Endodermal cell (in vitro differentiated cells): ENCODE measurements at regions not wholly inside any gene's neighbourhood (a gene's known extent, or its start where the extent isn't known, plus 50 kb on each side); places are given as distances from the start of the nearest gene placed in this dataset.

Experiments
- DNase-seq: peaks from one replicate; pipeline ENCODE4 v3.0.0-alpha.2; 2017
- H3K27ac ChIP-seq: 2 replicates; pipeline ENCODE4 v1.5.1; 2013; ENCODE audit warnings: mild to moderate bottlenecking, low read depth, low read length, moderate library complexity
- H3K27me3 ChIP-seq: 2 replicates; pipeline ENCODE4 v1.6.1; 2013; ENCODE audit warnings: mild to moderate bottlenecking, low read length, moderate library complexity; ENCODE audit not compliant: insufficient read depth, control insufficient read depth, poor library complexity, severe bottlenecking
- H3K36me3 ChIP-seq: 2 replicates; pipeline ENCODE4 v1.7.0; 2013; ENCODE audit warnings: mild to moderate bottlenecking, low read length, moderate library complexity; ENCODE audit not compliant: control insufficient read depth, insufficient read depth
- H3K4me1 ChIP-seq: one replicate; pipeline ENCODE4 v1.7.0; 2013; ENCODE audit warnings: low read length; ENCODE audit not compliant: control insufficient read depth, insufficient read depth
- H3K4me3 ChIP-seq: 2 replicates; pipeline ENCODE4 v1.5.1; 2013; ENCODE audit warnings: mild to moderate bottlenecking, low read length, moderate library complexity
- H3K9ac ChIP-seq: 2 replicates; pipeline ENCODE4 v1.6.1; 2013; ENCODE audit warnings: mild to moderate bottlenecking, low read length, moderate library complexity; ENCODE audit not compliant: poor library complexity, severe bottlenecking; ENCODE audit errors: extremely low read depth
- H3K9me3 ChIP-seq: 2 replicates; pipeline ENCODE4 v1.6.1; 2013; ENCODE audit warnings: mild to moderate bottlenecking, low read length, moderate library complexity; ENCODE audit not compliant: control insufficient read depth
- H3K27ac Mint-ChIP-seq: 2 replicates; pipeline ENCODE4 v1.8.0; 2020; ENCODE audit warnings: mixed read lengths
- H3K27me3 Mint-ChIP-seq: 2 replicates; pipeline ENCODE4 v1.8.0; 2021; ENCODE audit warnings: mild to moderate bottlenecking, mixed read lengths; ENCODE audit not compliant: insufficient read depth
- H3K36me3 Mint-ChIP-seq: 2 replicates; pipeline ENCODE4 v1.8.0; 2020; ENCODE audit warnings: low read depth, mixed read lengths
- H3K4me1 Mint-ChIP-seq: 2 replicates; pipeline ENCODE4 v1.8.0; 2020; ENCODE audit warnings: mixed read lengths
- H3K4me3 Mint-ChIP-seq: 2 replicates; pipeline ENCODE4 v1.8.0; 2020; ENCODE audit warnings: mild to moderate bottlenecking, moderate library complexity, mixed read lengths
- H3K9me3 Mint-ChIP-seq: 2 replicates; pipeline ENCODE4 v1.8.0; 2020; ENCODE audit warnings: mild to moderate bottlenecking, mixed read lengths
- WGBS, 2 experiments: methylation state at CpG; one replicate each; pipeline versions ENCODE4 v1.1.5 to v1.1.7; 2013; ENCODE audit warnings: missing lambda C conversion rate in 2 of 2, mixed read lengths in 1 of 2; ENCODE audit not compliant: insufficient coverage in 1 of 2, insufficient read length in 1 of 2; 5-methylcytosine and 5-hydroxymethylcytosine counted together
- TF ChIP-seq, protein P1 (sequence below): fragments of 200-600 bp; sonication (generic); conservative IDR thresholded peaks from 2 replicates; pipeline ENCODE4 v1.5.0; 2021; ENCODE audit warnings: antibody characterized with exemption, mild to moderate bottlenecking

DNA sequence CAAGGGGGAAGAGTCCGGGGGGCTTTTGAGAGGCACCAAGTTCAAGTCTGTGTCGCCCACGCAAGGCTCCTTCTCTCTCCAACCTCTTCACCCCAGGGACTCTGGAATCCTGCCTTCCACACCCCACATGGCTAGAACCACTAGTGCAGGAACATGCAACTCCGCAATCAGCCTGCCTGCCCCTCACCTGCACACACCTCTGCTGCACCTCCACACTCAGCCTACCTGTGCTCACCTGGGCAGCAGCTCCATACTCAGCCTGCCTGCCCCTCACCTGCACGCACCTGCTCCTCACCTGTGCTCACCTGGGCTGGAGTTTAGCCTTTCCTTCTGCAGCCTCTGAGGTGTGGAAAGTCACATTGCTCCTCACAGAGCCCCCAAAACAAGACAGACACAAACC lies 277.4 kb downstream of the NDUFA10 start:
- DNase-seq = no peak
- TF ChIP-seq, protein P1, sequence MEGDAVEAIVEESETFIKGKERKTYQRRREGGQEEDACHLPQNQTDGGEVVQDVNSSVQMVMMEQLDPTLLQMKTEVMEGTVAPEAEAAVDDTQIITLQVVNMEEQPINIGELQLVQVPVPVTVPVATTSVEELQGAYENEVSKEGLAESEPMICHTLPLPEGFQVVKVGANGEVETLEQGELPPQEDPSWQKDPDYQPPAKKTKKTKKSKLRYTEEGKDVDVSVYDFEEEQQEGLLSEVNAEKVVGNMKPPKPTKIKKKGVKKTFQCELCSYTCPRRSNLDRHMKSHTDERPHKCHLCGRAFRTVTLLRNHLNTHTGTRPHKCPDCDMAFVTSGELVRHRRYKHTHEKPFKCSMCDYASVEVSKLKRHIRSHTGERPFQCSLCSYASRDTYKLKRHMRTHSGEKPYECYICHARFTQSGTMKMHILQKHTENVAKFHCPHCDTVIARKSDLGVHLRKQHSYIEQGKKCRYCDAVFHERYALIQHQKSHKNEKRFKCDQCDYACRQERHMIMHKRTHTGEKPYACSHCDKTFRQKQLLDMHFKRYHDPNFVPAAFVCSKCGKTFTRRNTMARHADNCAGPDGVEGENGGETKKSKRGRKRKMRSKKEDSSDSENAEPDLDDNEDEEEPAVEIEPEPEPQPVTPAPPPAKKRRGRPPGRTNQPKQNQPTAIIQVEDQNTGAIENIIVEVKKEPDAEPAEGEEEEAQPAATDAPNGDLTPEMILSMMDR = no peak
- Histone ChIP-seq H3K9me3 (no peaks in the 10 kb centered on the region), H3K27ac (no peak overlapping the region), H3K4me1 (no peaks in the 10 kb centered on the region), H3K36me3 (no peaks in the 10 kb centered on the region), H3K27me3 (no peaks in the 10 kb centered on the region), H3K9ac (no peak overlapping the region), H3K4me3 (no peak overlapping the region)
- H3K4me1 Mint-ChIP-seq = peaks cover 9% of the 10 kb centered on the region
- H3K36me3 Mint-ChIP-seq = no peaks in the 10 kb centered on the region
- no peak overlapping the region for H3K4me3 Mint-ChIP-seq
- 89 to 93% methylated on average over 3 to 5 of the region's 5 CpGs for WGBS, 2 experiments
- no peak overlapping the region for H3K27ac Mint-ChIP-seq
- no peaks in the 10 kb centered on the region for H3K9me3 Mint-ChIP-seq
- no peaks in the 10 kb centered on the region for H3K27me3 Mint-ChIP-seq

DNA sequence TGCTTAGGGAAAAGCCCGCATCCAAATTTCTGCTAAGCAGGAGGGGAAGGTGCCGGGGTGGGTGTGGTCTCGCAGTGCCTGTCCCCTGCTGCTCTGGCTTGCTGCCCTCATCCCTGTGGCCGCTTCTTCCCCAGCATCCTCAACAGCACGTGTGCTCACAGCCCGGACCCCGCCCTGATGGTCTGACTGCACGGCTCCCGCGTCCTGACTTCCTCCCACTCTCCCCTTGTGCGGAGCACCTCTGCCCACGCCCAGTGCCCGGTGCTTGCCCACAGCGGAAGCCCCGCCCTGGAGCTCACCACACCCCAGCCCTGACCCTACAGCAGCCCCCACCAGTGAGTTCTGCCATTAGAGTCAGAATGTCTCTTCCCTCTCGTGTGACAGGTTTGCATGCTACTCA lies 277.9 kb downstream of the NDUFA10 start:
- TF ChIP-seq, protein P1 = no peak
- H3K9me3 ChIP-seq = no peaks in the 10 kb centered on the region
- no peak overlapping the region for H3K9ac ChIP-seq
- WGBS, 2 experiments = 89 to 98% methylated on average over 6 to 16 of the region's 16 CpGs
- no peak overlapping the region for H3K4me3 ChIP-seq
- Mint-ChIP-seq H3K27me3 (no peaks in the 10 kb centered on the region), H3K4me1 (peaks cover 9% of the 10 kb centered on the region), H3K9me3 (no peaks in the 10 kb centered on the region), H3K27ac (no peak overlapping the region), H3K36me3 (no peaks in the 10 kb centered on the region), H3K4me3 (no peak overlapping the region)
- H3K27me3 ChIP-seq = no peaks in the 10 kb centered on the region
- DNase-seq = no peak
- H3K4me1 ChIP-seq = no peaks in the 10 kb centered on the region
- H3K36me3 ChIP-seq = no peaks in the 10 kb centered on the region
- no peak overlapping the region for H3K27ac ChIP-seq

DNA sequence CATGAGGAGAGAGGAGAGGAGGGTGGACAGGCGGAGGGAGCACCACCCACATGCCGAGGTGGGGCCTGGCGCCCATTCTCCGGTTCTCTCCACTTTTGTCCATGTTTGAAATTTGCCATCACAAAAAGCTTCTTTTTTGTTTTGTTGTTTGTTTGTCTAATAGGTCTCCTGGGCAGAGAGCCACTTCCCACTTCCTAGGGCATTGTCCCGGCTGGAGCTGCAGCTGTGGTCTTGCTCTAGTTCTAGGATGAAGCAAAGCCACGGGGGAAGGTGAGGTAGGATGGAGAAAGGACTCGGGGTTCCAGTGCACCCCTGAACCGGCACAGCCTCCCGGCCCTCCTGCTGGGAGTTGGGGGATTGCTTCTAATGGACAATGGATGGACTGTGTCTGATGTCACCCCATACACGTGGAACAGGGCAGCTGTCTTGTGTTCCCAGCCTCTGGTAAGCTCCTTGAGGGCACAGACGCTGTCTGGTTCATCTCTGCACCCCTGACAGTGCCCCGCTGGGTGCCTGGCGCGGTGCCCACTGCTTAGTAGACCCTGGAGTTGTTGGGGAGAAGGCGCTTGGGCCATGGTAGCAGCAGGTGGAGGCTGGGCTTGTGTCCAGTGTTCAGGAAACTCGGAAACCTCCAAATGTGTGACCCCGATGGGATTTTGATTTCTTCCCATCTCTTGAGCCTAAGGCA lies 278.4 kb downstream of the NDUFA10 start:
- H3K4me1 Mint-ChIP-seq = peaks cover 9% of the 10 kb centered on the region
- H3K4me3 ChIP-seq = no peak overlapping the region

More for the DNA sequence above, 278.4 kb downstream of the NDUFA10 start:
- Mint-ChIP-seq H3K9me3 (no peaks in the 10 kb centered on the region), H3K4me3 (no peak overlapping the region), H3K36me3 (no peaks in the 10 kb centered on the region), H3K27ac (no peak overlapping the region), H3K27me3 (no peaks in the 10 kb centered on the region)
- Histone ChIP-seq H3K36me3 (no peaks in the 10 kb centered on the region), H3K9me3 (no peaks in the 10 kb centered on the region), H3K27me3 (no peaks in the 10 kb centered on the region), H3K4me1 (no peaks in the 10 kb centered on the region), H3K27ac (no peak overlapping the region), H3K9ac (no peak overlapping the region)
- 93 to 94% methylated on average over 6 to 17 of the region's 17 CpGs for WGBS, 2 experiments
- DNase-seq = no peak
- TF ChIP-seq, protein P1 = no peak
